ENCODE measurements at regions not wholly inside any gene's neighbourhood (a gene's known extent, or its start where the extent isn't known, plus 50 kb on each side); places are given as distances from the start of the nearest gene placed in this dataset.

- TF ChIP-seq CTCF (conservative IDR thresholded peaks at IDR 0.05 in 1 of 2, IDR thresholded peaks at IDR 0.05 in 1 of 2; ENCODE audit: extremely low read depth in 1 of 2, insufficient read depth in 1 of 2, low read depth in 1 of 2, low read length in 2 of 2) (no peak), EZH2 (IDR thresholded peaks at IDR 0.05; ENCODE audit: borderline replicate concordance, low read length) (no peak)
These were observed 64.5 kb upstream of the SLC10A2 start for GRCh38 chr13:103130681-103131210.

Data from mammary epithelial cell (primary cell).